Ishikawa (cell line): ENCODE measurements at regions not wholly inside any gene's neighbourhood (a gene's known extent, or its start where the extent isn't known, plus 50 kb on each side); places are given as distances from the start of the nearest gene placed in this dataset.

Experiments used
- CEBPB ChIP-seq: IDR thresholded peaks from 2 replicates; pipeline ENCODE4 v1.6.1; 2012
- CREB1 ChIP-seq: IDR thresholded peaks from 2 replicates; pipeline ENCODE4 v1.6.1; 2012; ENCODE audit warnings: low read depth
- EGR1 ChIP-seq: IDR thresholded peaks from 2 replicates; pipeline ENCODE4 v1.6.1; 2012
- EP300 ChIP-seq: IDR thresholded peaks from 2 replicates; pipeline ENCODE4 v1.6.1; 2012; ENCODE audit warnings: borderline replicate concordance
- FOXM1 ChIP-seq: IDR thresholded peaks from 2 replicates; pipeline ENCODE4 v1.6.1; 2012; ENCODE audit warnings: low read depth, borderline replicate concordance
- MAX ChIP-seq: IDR thresholded peaks from 2 replicates; pipeline ENCODE4 v1.6.1; 2012
- NFIC ChIP-seq: IDR thresholded peaks from 2 replicates; pipeline ENCODE4 v1.6.1; 2012
- RAD21 ChIP-seq: IDR thresholded peaks from 2 replicates; pipeline ENCODE4 v1.6.1; 2012; ENCODE audit warnings: low read depth
- REST ChIP-seq: IDR thresholded peaks from 2 replicates; pipeline ENCODE4 v1.6.1; 2012; ENCODE audit warnings: low read depth, mild to moderate bottlenecking
- TAF1 ChIP-seq: IDR thresholded peaks from 2 replicates; pipeline ENCODE4 v1.6.1; 2012; ENCODE audit warnings: low read depth, mild to moderate bottlenecking
- TCF12 ChIP-seq: IDR thresholded peaks from 2 replicates; pipeline ENCODE4 v1.6.1; 2012; ENCODE audit warnings: low read depth
- TEAD4 ChIP-seq: IDR thresholded peaks from 2 replicates; pipeline ENCODE4 v1.6.1; 2012
- YY1 ChIP-seq: IDR thresholded peaks from 2 replicates; pipeline ENCODE4 v1.6.1; 2012; ENCODE audit warnings: low read depth
- ZBTB7A ChIP-seq: IDR thresholded peaks from 2 replicates; pipeline ENCODE4 v1.6.1; 2012; ENCODE audit warnings: low read depth
- TF ChIP-seq, protein P1 (sequence below): IDR thresholded peaks from 2 replicates; pipeline ENCODE4 v1.6.1; 2012

DNA sequence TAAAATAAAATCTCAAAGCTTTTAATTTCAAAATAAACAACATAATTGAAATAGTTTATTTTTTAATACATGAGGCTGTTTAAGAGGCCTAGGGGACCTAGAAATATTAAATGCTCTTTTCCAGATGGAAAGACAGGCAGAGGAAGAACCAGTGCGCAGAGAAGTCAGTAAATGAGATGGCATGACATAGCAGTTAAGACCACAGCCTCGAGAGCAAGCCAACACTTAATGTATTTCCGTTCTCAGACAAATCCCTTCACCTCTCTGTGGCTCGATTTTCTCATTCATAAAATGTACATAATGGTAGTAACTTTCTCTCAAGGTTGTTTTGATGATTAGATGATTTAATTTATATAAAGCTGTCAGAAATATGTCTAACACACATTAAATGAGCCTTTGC lies 405.1 kb upstream of the CWC22 start:
- TF ChIP-seq REST: no peak
- TF ChIP-seq CEBPB: no peak
- no peak for TF ChIP-seq MAX
- TF ChIP-seq, protein P1, sequence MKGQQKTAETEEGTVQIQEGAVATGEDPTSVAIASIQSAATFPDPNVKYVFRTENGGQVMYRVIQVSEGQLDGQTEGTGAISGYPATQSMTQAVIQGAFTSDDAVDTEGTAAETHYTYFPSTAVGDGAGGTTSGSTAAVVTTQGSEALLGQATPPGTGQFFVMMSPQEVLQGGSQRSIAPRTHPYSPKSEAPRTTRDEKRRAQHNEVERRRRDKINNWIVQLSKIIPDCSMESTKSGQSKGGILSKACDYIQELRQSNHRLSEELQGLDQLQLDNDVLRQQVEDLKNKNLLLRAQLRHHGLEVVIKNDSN: no peak
- no peak for TF ChIP-seq EGR1
- no peak for TF ChIP-seq TCF12
- no peak for TF ChIP-seq CREB1
- no peak for TF ChIP-seq NFIC
- TF ChIP-seq RAD21: no peak
- no peak for TF ChIP-seq FOXM1

- no peak for TF ChIP-seq EP300
- TF ChIP-seq REST: no peak
- no peak for TF ChIP-seq CREB1
- no peak for TF ChIP-seq RAD21
- no peak for TF ChIP-seq NFIC
Measured at GRCh38 chr2:180411661-180412060, 404.6 kb upstream of the CWC22 start.

GRCh38 chr2:180406687-180407086 lies 399.6 kb upstream of the CWC22 start:
- TF ChIP-seq CEBPB: no peak
- no peak for TF ChIP-seq EGR1
- no peak for TF ChIP-seq YY1
- TF ChIP-seq TAF1: no peak
- no peak for TF ChIP-seq ZBTB7A
- no peak for TF ChIP-seq EP300
- TF ChIP-seq MAX: no peak
- no peak for TF ChIP-seq NFIC
- no peak for TF ChIP-seq TCF12
- TF ChIP-seq TEAD4: no peak
- no peak for TF ChIP-seq RAD21
- no peak for TF ChIP-seq FOXM1

- no peak for TF ChIP-seq YY1
- TF ChIP-seq TCF12: no peak
- TF ChIP-seq EGR1: no peak
- TF ChIP-seq FOXM1: no peak
- TF ChIP-seq CEBPB: no peak
- TF ChIP-seq ZBTB7A: no peak
- no peak for TF ChIP-seq REST
- no peak for TF ChIP-seq EP300
- TF ChIP-seq TEAD4: no peak
- TF ChIP-seq MAX: no peak
- TF ChIP-seq, protein P1: no peak
- TF ChIP-seq CREB1: no peak
- no peak for TF ChIP-seq TAF1
- no peak for TF ChIP-seq NFIC
Measured at GRCh38 chr2:180405520-180405919, 398.4 kb upstream of the CWC22 start.

- no peak for TF ChIP-seq YY1
- no peak for TF ChIP-seq TEAD4
- no peak for TF ChIP-seq NFIC
- no peak for TF ChIP-seq CEBPB
- TF ChIP-seq TCF12: no peak
- no peak for TF ChIP-seq MAX
- no peak for TF ChIP-seq RAD21
- no peak for TF ChIP-seq REST
Measured at GRCh38 chr2:180394305-180394704, 387.2 kb upstream of the CWC22 start.
